ENCODE measurements at regions not wholly inside any gene's neighbourhood (a gene's known extent, or its start where the extent isn't known, plus 50 kb on each side); places are given as distances from the start of the nearest gene placed in this dataset.

GRCh38 chr2:120401275-120402066, 55.5 kb downstream of the INHBB start:
- no peak overlapping the region for H3K4me3 ChIP-seq
- DNase-seq, result no peak
- peaks cover 0 to 57% (median 0%) of the 10 kb centered on the region in 4 donors for H3K27me3 ChIP-seq
- H3K4me1 ChIP-seq, result no peaks in the 10 kb centered on the region
- intact Hi-C loops (cut with DNase I), result no loop called here
- TF ChIP-seq, protein P1, sequence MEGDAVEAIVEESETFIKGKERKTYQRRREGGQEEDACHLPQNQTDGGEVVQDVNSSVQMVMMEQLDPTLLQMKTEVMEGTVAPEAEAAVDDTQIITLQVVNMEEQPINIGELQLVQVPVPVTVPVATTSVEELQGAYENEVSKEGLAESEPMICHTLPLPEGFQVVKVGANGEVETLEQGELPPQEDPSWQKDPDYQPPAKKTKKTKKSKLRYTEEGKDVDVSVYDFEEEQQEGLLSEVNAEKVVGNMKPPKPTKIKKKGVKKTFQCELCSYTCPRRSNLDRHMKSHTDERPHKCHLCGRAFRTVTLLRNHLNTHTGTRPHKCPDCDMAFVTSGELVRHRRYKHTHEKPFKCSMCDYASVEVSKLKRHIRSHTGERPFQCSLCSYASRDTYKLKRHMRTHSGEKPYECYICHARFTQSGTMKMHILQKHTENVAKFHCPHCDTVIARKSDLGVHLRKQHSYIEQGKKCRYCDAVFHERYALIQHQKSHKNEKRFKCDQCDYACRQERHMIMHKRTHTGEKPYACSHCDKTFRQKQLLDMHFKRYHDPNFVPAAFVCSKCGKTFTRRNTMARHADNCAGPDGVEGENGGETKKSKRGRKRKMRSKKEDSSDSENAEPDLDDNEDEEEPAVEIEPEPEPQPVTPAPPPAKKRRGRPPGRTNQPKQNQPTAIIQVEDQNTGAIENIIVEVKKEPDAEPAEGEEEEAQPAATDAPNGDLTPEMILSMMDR (IDR thresholded peaks at IDR 0.05), result no peak
- TF ChIP-seq POLR2A (IDR thresholded peaks at IDR 0.05), result no peak
- 59 to 68% methylated on average over 5 to 6 of the region's 8 CpGs for WGBS, 2 donors
- H3K9me3 ChIP-seq, result no peaks in the 10 kb centered on the region
- no peak overlapping the region for H3K27ac ChIP-seq
- H3K36me3 ChIP-seq, result no peaks in the 10 kb centered on the region

DNA sequence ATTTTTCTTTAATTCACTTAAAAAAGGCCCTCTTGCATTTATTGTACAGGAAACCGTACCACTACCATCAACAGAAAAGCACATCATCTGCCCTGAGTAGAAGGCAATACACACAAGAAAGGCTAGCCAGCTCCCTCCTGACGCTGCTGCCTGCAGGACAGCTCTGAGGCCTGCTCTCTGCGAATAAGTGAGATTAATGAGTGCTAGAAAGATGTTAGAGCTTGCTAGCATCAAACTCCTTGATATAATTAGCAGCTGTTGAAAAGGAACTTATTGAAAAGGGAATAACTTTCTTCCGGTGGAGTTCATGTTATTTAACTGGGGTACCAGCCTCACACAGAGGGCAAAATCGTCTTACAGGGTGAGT, 56.1 kb downstream of the INHBB start:
- intact Hi-C loops (cut with DNase I), result no loop called here
- H3K4me3 ChIP-seq, result no peak overlapping the region
- peaks cover 0 to 51% (median 0%) of the 10 kb centered on the region in 4 donors for H3K27me3 ChIP-seq
- H3K9me3 ChIP-seq, result no peaks in the 10 kb centered on the region
- TF ChIP-seq, protein P1 (IDR thresholded peaks at IDR 0.05), result no peak
- TF ChIP-seq POLR2A (IDR thresholded peaks at IDR 0.05), result no peak
- DNase-seq, result no peak
- no peaks in the 10 kb centered on the region for H3K36me3 ChIP-seq
- WGBS, 2 donors, result 59 to 66% methylated on average over 5 of the region's 5 CpGs
- H3K27ac ChIP-seq, result no peak overlapping the region
- H3K4me1 ChIP-seq, result no peaks in the 10 kb centered on the region

DNA sequence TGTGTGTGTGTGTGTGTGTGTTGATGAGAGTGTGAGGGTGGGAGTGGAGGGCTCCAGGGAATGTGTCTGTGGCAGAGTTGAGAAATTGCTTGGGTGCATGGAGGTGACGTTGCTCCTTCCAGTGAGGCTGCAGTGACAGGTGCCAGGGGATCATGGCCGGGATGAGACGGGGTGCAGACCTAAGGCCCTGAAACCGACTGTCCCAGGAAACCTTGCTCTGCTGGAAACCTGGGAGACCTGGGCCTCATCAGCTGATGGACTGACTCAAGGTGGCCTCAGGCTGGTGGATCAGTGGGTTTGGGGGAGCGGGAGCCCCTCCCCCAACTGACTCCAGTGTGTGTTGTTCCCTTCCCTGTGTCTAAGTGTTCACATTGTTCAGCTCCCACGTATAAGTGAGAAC, 56.6 kb downstream of the INHBB start:
- TF ChIP-seq, protein P1 (IDR thresholded peaks at IDR 0.05), result no peak
- no peak for TF ChIP-seq POLR2A (IDR thresholded peaks at IDR 0.05)
- peaks cover 0 to 46% (median 0%) of the 10 kb centered on the region in 4 donors for H3K27me3 ChIP-seq
- no peak for DNase-seq
- intact Hi-C loops (cut with DNase I), result no loop called here
- no peaks in the 10 kb centered on the region for H3K36me3 ChIP-seq
- no peak overlapping the region for H3K27ac ChIP-seq
- 90 to 93% methylated on average over 6 of the region's 6 CpGs for WGBS, 2 donors
- no peak overlapping the region for H3K4me3 ChIP-seq
- no peaks in the 10 kb centered on the region for H3K9me3 ChIP-seq
- no peaks in the 10 kb centered on the region for H3K4me1 ChIP-seq

GRCh38 chr2:120403261-120403660, 57.3 kb downstream of the INHBB start:
- no peak for DNase-seq
- intact Hi-C loops (cut with DNase I), result no loop called here
- Histone ChIP-seq H3K27ac (no peak overlapping the region), H3K4me3 (no peak overlapping the region), H3K9me3 (no peaks in the 10 kb centered on the region), H3K27me3 (peaks cover 0 to 39% (median 0%) of the 10 kb centered on the region in 4 donors), H3K4me1 (no peaks in the 10 kb centered on the region), H3K36me3 (no peaks in the 10 kb centered on the region)
- 83 to 93% methylated on average over 4 to 5 of the region's 5 CpGs for WGBS, 2 donors
- TF ChIP-seq POLR2A (IDR thresholded peaks at IDR 0.05), result no peak
- TF ChIP-seq, protein P1 (IDR thresholded peaks at IDR 0.05), result no peak

DNA sequence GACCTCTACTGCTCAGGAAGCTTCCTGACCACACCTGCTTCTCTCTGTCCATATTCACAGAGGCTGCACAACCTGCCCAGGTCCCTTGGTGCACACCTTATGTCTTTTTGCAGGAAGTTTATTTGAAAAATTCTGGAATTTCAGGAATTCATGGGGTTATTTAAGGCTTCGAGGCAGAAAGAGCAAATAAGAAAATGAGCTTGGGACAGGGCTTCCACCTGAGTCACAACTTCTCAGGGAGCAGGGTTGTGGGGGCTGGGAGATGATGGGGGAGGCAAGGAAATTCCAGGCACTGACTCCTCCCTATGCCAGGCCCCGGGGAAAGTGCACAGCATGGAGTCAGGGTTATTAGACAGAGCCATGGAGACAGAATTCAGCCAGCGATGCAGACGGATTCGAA, 57.7 kb downstream of the INHBB start:
- H3K4me1 ChIP-seq, result no peaks in the 10 kb centered on the region
- H3K27me3 ChIP-seq, result peaks cover 0 to 35% (median 0%) of the 10 kb centered on the region in 4 donors
- TF ChIP-seq, protein P1 (IDR thresholded peaks at IDR 0.05), result no peak
- TF ChIP-seq POLR2A (IDR thresholded peaks at IDR 0.05), result no peak
- intact Hi-C loops (cut with DNase I), result no loop called here
- H3K9me3 ChIP-seq, result no peaks in the 10 kb centered on the region
- DNase-seq, result no peak
- no peaks in the 10 kb centered on the region for H3K36me3 ChIP-seq
- 68 to 84% methylated on average over 5 of the region's 5 CpGs for WGBS, 2 donors
- H3K4me3 ChIP-seq, result no peak overlapping the region
- H3K27ac ChIP-seq, result no peak overlapping the region

Measured in esophagus squamous epithelium (tissue), 5 donors.